ENCODE measurements at regions not wholly inside any gene's neighbourhood (a gene's known extent, or its start where the extent isn't known, plus 50 kb on each side); places are given as distances from the start of the nearest gene placed in this dataset.
"Not testable (repeated sequence)": the region's sequence is repeated elsewhere in the genome, so short reads cannot be mapped to it uniquely, and the experiment has no call there.

- not testable (repeated sequence) for TF ChIP-seq CTCF, POLR2A (IDR thresholded peaks at IDR 0.05)
These were observed 382.6 kb upstream of the TGIF2LX start for GRCh38 chrX:89539150-89539549.
